Activated CD8-positive, alpha-beta T cell treated with anti-CD3 and anti-CD28 coated beads for 36 hours (primary cell): ENCODE measurements at regions not wholly inside any gene's neighbourhood (a gene's known extent, or its start where the extent isn't known, plus 50 kb on each side); places are given as distances from the start of the nearest gene placed in this dataset.

Experiments used
- ATAC-seq: fragments of 200-7000 bp; cut with Tn5 transposase; one replicate; pipeline ENCODE4 v1.10.0; 2021; ENCODE audit warnings: mild to moderate bottlenecking, moderate library complexity
- CTCF ChIA-PET: fragments of 350-600 bp; sonication (Branson Sonifier 250); formaldehyde crosslinking; loops from one replicate; lab custom pipeline; 2021; ENCODE audit warnings: antibody characterized with exemption; lab: Charles Lee
- POLR2A ChIA-PET: fragments of 350-600 bp; sonication (Branson Sonifier 250); formaldehyde crosslinking; loops from one replicate; lab custom pipeline; 2021; ENCODE audit warnings: antibody characterized with exemption; lab: Charles Lee
- DNase-seq: peaks from one replicate; pipeline ENCODE4 v3.0.0-alpha.2; 2020
- H3K27ac Mint-ChIP-seq: one replicate; pipeline ENCODE4 v1.8.0; 2021; ENCODE audit warnings: mild to moderate bottlenecking, mixed read lengths
- H3K27me3 Mint-ChIP-seq: one replicate; pipeline ENCODE4 v1.8.0; 2021; ENCODE audit warnings: mixed read lengths
- H3K36me3 Mint-ChIP-seq: one replicate; pipeline ENCODE4 v1.8.0; 2021; ENCODE audit warnings: low read depth, mixed read lengths
- H3K4me1 Mint-ChIP-seq: one replicate; pipeline ENCODE4 v1.8.0; 2021; ENCODE audit warnings: low read depth, mixed read lengths
- H3K4me3 Mint-ChIP-seq: one replicate; pipeline ENCODE4 v1.8.0; 2021; ENCODE audit warnings: mild to moderate bottlenecking, moderate library complexity, mixed read lengths
- H3K9me3 Mint-ChIP-seq: one replicate; pipeline ENCODE4 v1.8.0; 2021; ENCODE audit warnings: mixed read lengths
- CTCF ChIP-seq: fragments of 200-600 bp; IDR thresholded peaks from one replicate; pipeline ENCODE4 v1.8.0; 2022; ENCODE audit warnings: antibody characterized with exemption, mild to moderate bottlenecking
- intact Hi-C: fragments of 100-400 bp; cut with micrococcal nuclease; formaldehyde crosslinking; loops from one replicate; pipeline ENCODE4 v1.10.0; 2022

GRCh38 chr9:23464275-23464674 is 361.8 kb downstream of the ELAVL2 start:
- Mint-ChIP-seq H3K36me3 (no peaks in the 10 kb centered on the region), H3K27ac (no peak overlapping the region), H3K27me3 (no peaks in the 10 kb centered on the region), H3K4me3 (no peak overlapping the region), H3K9me3 (peaks cover 10% of the 10 kb centered on the region), H3K4me1 (no peaks in the 10 kb centered on the region)
- ChIA-PET CTCF (no interaction called here), POLR2A (no interaction called here)
- intact Hi-C loops = no loop called here
- DNase-seq = no peak
- no peak for ATAC-seq
- TF ChIP-seq CTCF = no peak

GRCh38 chr9:23467276-23467675 is 358.8 kb downstream of the ELAVL2 start:
- POLR2A ChIA-PET = no interaction called here

GRCh38 chr9:23477908-23478307 is 348.1 kb downstream of the ELAVL2 start:
- Mint-ChIP-seq H3K9me3 (peaks cover 7% of the 10 kb centered on the region), H3K27ac (no peak overlapping the region), H3K4me1 (no peaks in the 10 kb centered on the region), H3K4me3 (no peak overlapping the region), H3K27me3 (no peaks in the 10 kb centered on the region), H3K36me3 (no peaks in the 10 kb centered on the region)
- ChIA-PET POLR2A (no interaction called here), CTCF (no interaction called here)
- ATAC-seq (no peak), DNase-seq (no peak)
- intact Hi-C loops = no loop called here
- TF ChIP-seq CTCF = no peak

More at GRCh38 chr9:23467276-23467675, 358.8 kb downstream of the ELAVL2 start:
- Mint-ChIP-seq H3K27me3 (no peaks in the 10 kb centered on the region), H3K4me1 (no peaks in the 10 kb centered on the region), H3K27ac (no peak overlapping the region), H3K9me3 (peaks cover 12% of the 10 kb centered on the region), H3K4me3 (no peak overlapping the region), H3K36me3 (no peaks in the 10 kb centered on the region)
- TF ChIP-seq CTCF = no peak
- intact Hi-C loops = no loop called here
- DNase-seq (no peak), ATAC-seq (no peak)
- CTCF ChIA-PET = no interaction called here

GRCh38 chr9:23483566-23483965 is 342.5 kb downstream of the ELAVL2 start:
- Mint-ChIP-seq H3K9me3 (peaks cover 2% of the 10 kb centered on the region), H3K27me3 (no peaks in the 10 kb centered on the region), H3K4me1 (no peaks in the 10 kb centered on the region), H3K4me3 (no peak overlapping the region), H3K36me3 (no peaks in the 10 kb centered on the region), H3K27ac (no peak overlapping the region)
- DNase-seq (no peak), ATAC-seq (no peak)
- ChIA-PET POLR2A (no interaction called here), CTCF (no interaction called here)
- no peak for TF ChIP-seq CTCF
- intact Hi-C loops = no loop called here

GRCh38 chr9:23492126-23493002 is 333.7 kb downstream of the ELAVL2 start:
- peaks cover 4% of the 10 kb centered on the region for H3K9me3 Mint-ChIP-seq
- ATAC-seq = no peak
- no peaks in the 10 kb centered on the region for H3K27me3 Mint-ChIP-seq
- no peak overlapping the region for H3K4me3 Mint-ChIP-seq
- no peak for DNase-seq
- TF ChIP-seq CTCF = no peak
- no peaks in the 10 kb centered on the region for H3K36me3 Mint-ChIP-seq
- POLR2A ChIA-PET = no interaction called here
- no peak overlapping the region for H3K27ac Mint-ChIP-seq
- CTCF ChIA-PET = no interaction called here
- intact Hi-C loops = no loop called here
- H3K4me1 Mint-ChIP-seq = no peaks in the 10 kb centered on the region
